SU-DHL-6 (cell line): ENCODE measurements at regions not wholly inside any gene's neighbourhood (a gene's known extent, or its start where the extent isn't known, plus 50 kb on each side); places are given as distances from the start of the nearest gene placed in this dataset.

Source experiments
- H2AFZ ChIP-seq: fragments of 200-600 bp; sonication (generic); 2 replicates; pipeline ENCODE4 v1.6.1; 2014; ENCODE audit warnings: low read depth, mild to moderate bottlenecking, moderate library complexity, mixed read lengths, antibody characterized with exemption, low read length; ENCODE audit not compliant: severe bottlenecking
- H3F3A ChIP-seq: fragments of 200-600 bp; shearing (Covaris generic); 2 replicates; pipeline ENCODE4 v1.6.0; 2016; ENCODE audit warnings: antibody characterized with exemption, mild to moderate bottlenecking; ENCODE audit not compliant: insufficient read depth
- H3K27ac ChIP-seq: fragments of 200-600 bp; sonication (generic); 2 replicates; pipeline ENCODE4 v1.5.1; 2016; ENCODE audit warnings: low read depth, mild to moderate bottlenecking, low read length, moderate library complexity, mixed read lengths
- H3K27me3 ChIP-seq: fragments of 200-600 bp; sonication (generic), shearing (Covaris generic); 2 replicates; pipeline ENCODE4 v1.6.0; 2014; ENCODE audit warnings: mild to moderate bottlenecking, low read length
- H3K36me3 ChIP-seq: fragments of 200-600 bp; sonication (generic); 2 replicates; pipeline ENCODE4 v1.6.1; 2014; ENCODE audit warnings: mild to moderate bottlenecking, low read length, mixed read lengths
- H3K4me2 ChIP-seq: fragments of 300-600, 200-600 bp; shearing (Covaris generic), sonication (generic); 2 replicates; pipeline ENCODE4 v1.6.0; 2014; ENCODE audit warnings: low read length, low read depth, mild to moderate bottlenecking; ENCODE audit not compliant: poor library complexity, severe bottlenecking
- H3K4me3 ChIP-seq: fragments of 200-600 bp; sonication (generic); 2 replicates; pipeline ENCODE4 v1.5.1; 2014; ENCODE audit warnings: antibody characterized with exemption, low read length, mild to moderate bottlenecking, mixed read lengths; ENCODE audit not compliant: insufficient read depth, poor library complexity, severe bottlenecking
- H3K79me2 ChIP-seq: fragments of 200-600 bp; sonication (generic); 2 replicates; pipeline ENCODE4 v1.6.1; 2014; ENCODE audit warnings: mild to moderate bottlenecking, low read length, moderate library complexity; ENCODE audit not compliant: insufficient read depth
- H3K9ac ChIP-seq: fragments of 200-600 bp; sonication (generic); 2 replicates; pipeline ENCODE4 v1.7.0; 2014; ENCODE audit warnings: mild to moderate bottlenecking, low read length
- H3K9me2 ChIP-seq: fragments of 200-600 bp; sonication (generic); replicated peaks from 2 replicates; pipeline ENCODE4 v1.6.1; 2014; ENCODE audit warnings: low read length; ENCODE audit not compliant: insufficient read depth
- H3K9me3 ChIP-seq: fragments of 200-600 bp; sonication (generic); 2 replicates; pipeline ENCODE4 v1.6.1; 2014; ENCODE audit warnings: low read length, mixed read lengths; ENCODE audit not compliant: insufficient read depth
- H4K20me1 ChIP-seq: fragments of 200-600 bp; sonication (generic); 2 replicates; pipeline ENCODE4 v1.6.1; 2014; ENCODE audit warnings: low read depth, mild to moderate bottlenecking, antibody characterized with exemption, low read length, moderate library complexity, mixed read lengths
- EZH2phosphoT487 ChIP-seq: fragments of 200-600 bp; sonication (generic), shearing (Covaris generic); conservative IDR thresholded peaks from 2 replicates; pipeline ENCODE4 v1.6.1; 2018; ENCODE audit warnings: mild to moderate bottlenecking, antibody characterized with exemption, low read length, moderate library complexity, mixed read lengths
- TF ChIP-seq, protein P1 (sequence below): fragments of 200-600 bp; sonication (generic); IDR thresholded peaks from one replicate; pipeline ENCODE4 v1.5.1; 2017; ENCODE audit warnings: antibody characterized with exemption, mild to moderate bottlenecking, low read length, moderate library complexity; ENCODE audit not compliant: insufficient read depth, poor library complexity, severe bottlenecking

GRCh38 chr4:163701916-163702315 lies 207.4 kb downstream of the TMA16 start:
- Histone ChIP-seq H3K79me2 (no peaks in the 10 kb centered on the region), H3K9me2 (no peaks in the 10 kb centered on the region), H3K9ac (no peak overlapping the region), H3K4me3 (no peak overlapping the region), H3F3A (no peaks in the 10 kb centered on the region), H3K36me3 (no peaks in the 10 kb centered on the region), H4K20me1 (no peaks in the 10 kb centered on the region), H3K27me3 (no peaks in the 10 kb centered on the region), H3K27ac (no peak overlapping the region), H2AFZ (no peak overlapping the region), H3K9me3 (peaks cover 4% of the 10 kb centered on the region; the same call in 1 of the 2 replicates), H3K4me2 (no peak overlapping the region)
- no peak for TF ChIP-seq EZH2phosphoT487

- H3K4me2 ChIP-seq, result no peak overlapping the region
- no peaks in the 10 kb centered on the region for H3K9me2 ChIP-seq
- H2AFZ ChIP-seq, result no peak overlapping the region
- TF ChIP-seq EZH2phosphoT487, result no peak
- TF ChIP-seq, protein P1, sequence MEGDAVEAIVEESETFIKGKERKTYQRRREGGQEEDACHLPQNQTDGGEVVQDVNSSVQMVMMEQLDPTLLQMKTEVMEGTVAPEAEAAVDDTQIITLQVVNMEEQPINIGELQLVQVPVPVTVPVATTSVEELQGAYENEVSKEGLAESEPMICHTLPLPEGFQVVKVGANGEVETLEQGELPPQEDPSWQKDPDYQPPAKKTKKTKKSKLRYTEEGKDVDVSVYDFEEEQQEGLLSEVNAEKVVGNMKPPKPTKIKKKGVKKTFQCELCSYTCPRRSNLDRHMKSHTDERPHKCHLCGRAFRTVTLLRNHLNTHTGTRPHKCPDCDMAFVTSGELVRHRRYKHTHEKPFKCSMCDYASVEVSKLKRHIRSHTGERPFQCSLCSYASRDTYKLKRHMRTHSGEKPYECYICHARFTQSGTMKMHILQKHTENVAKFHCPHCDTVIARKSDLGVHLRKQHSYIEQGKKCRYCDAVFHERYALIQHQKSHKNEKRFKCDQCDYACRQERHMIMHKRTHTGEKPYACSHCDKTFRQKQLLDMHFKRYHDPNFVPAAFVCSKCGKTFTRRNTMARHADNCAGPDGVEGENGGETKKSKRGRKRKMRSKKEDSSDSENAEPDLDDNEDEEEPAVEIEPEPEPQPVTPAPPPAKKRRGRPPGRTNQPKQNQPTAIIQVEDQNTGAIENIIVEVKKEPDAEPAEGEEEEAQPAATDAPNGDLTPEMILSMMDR, result no peak
- H3K79me2 ChIP-seq, result no peaks in the 10 kb centered on the region
- no peak overlapping the region for H3K4me3 ChIP-seq
- H3F3A ChIP-seq, result no peaks in the 10 kb centered on the region
- H4K20me1 ChIP-seq, result no peaks in the 10 kb centered on the region
- H3K36me3 ChIP-seq, result no peaks in the 10 kb centered on the region
- no peaks in the 10 kb centered on the region for H3K9me3 ChIP-seq
- H3K27me3 ChIP-seq, result no peaks in the 10 kb centered on the region
- H3K27ac ChIP-seq, result no peak overlapping the region
- H3K9ac ChIP-seq, result no peak overlapping the region
Observed at GRCh38 chr4:163702736-163703135, 208.2 kb downstream of the TMA16 start.

- Histone ChIP-seq H3K27me3 (no peaks in the 10 kb centered on the region), H3K9ac (no peak overlapping the region), H3K27ac (no peak overlapping the region), H3K36me3 (no peaks in the 10 kb centered on the region), H3K79me2 (no peaks in the 10 kb centered on the region), H3K4me3 (no peak overlapping the region), H3F3A (no peaks in the 10 kb centered on the region), H3K9me2 (no peaks in the 10 kb centered on the region), H3K4me2 (no peak overlapping the region), H2AFZ (no peak overlapping the region), H4K20me1 (no peaks in the 10 kb centered on the region), H3K9me3 (no peaks in the 10 kb centered on the region)
- TF ChIP-seq, protein P1, result no peak
- no peak for TF ChIP-seq EZH2phosphoT487
Observed at GRCh38 chr4:163703251-163703650, 208.8 kb downstream of the TMA16 start.

- Histone ChIP-seq H2AFZ (no peak overlapping the region), H3K9me3 (no peaks in the 10 kb centered on the region), H3K36me3 (no peaks in the 10 kb centered on the region), H3K4me2 (no peak overlapping the region), H3K9ac (no peak overlapping the region), H3K79me2 (no peaks in the 10 kb centered on the region), H3K27ac (no peak overlapping the region), H3K4me3 (no peak overlapping the region), H3F3A (no peaks in the 10 kb centered on the region), H3K27me3 (no peaks in the 10 kb centered on the region), H3K9me2 (no peaks in the 10 kb centered on the region), H4K20me1 (no peaks in the 10 kb centered on the region)
- TF ChIP-seq, protein P1, result no peak
- TF ChIP-seq EZH2phosphoT487, result no peak
Observed at GRCh38 chr4:163707873-163708272, 213.4 kb downstream of the TMA16 start.
